WTC11 (cell line): ENCODE measurements at regions not wholly inside any gene's neighbourhood (a gene's known extent, or its start where the extent isn't known, plus 50 kb on each side); places are given as distances from the start of the nearest gene placed in this dataset.

Experiments
- ATAC-seq: fragments of 200-7000 bp; cut with Tn5 transposase; 2 replicates; pipeline ENCODE4 v1.10.0; 2021; ENCODE audit warnings: mild to moderate bottlenecking, moderate library complexity
- CTCF ChIA-PET: fragments of 300-600 bp; sonication (Branson Sonifier 250); formaldehyde crosslinking; loops from one replicate; lab custom pipeline; 2021; ENCODE audit warnings: antibody characterized with exemption; lab: Charles Lee
- POLR2A ChIA-PET: fragments of 350-600 bp; sonication (Branson Sonifier 250); formaldehyde crosslinking; loops from one replicate; lab custom pipeline; 2021; ENCODE audit warnings: antibody characterized with exemption; lab: Charles Lee
- DNase-seq: peaks from one replicate; pipeline ENCODE4 v3.0.0; 2021; ENCODE audit warnings: low spot score
- H3K27ac Mint-ChIP-seq: 2 replicates; pipeline ENCODE4 v1.8.0; 2021; ENCODE audit warnings: mixed read lengths
- H3K27me3 Mint-ChIP-seq: 2 replicates; pipeline ENCODE4 v1.8.0; 2021; ENCODE audit warnings: low read depth, mild to moderate bottlenecking, moderate library complexity, mixed read lengths
- H3K36me3 Mint-ChIP-seq: 2 replicates; pipeline ENCODE4 v1.8.0; 2021; ENCODE audit warnings: mixed read lengths
- H3K4me1 Mint-ChIP-seq: 2 replicates; pipeline ENCODE4 v1.8.0; 2022; ENCODE audit warnings: mixed read lengths
- H3K4me3 Mint-ChIP-seq: 2 replicates; pipeline ENCODE4 v1.8.0; 2021; ENCODE audit warnings: mild to moderate bottlenecking, moderate library complexity, mixed read lengths
- H3K9me3 Mint-ChIP-seq: 2 replicates; pipeline ENCODE4 v1.8.0; 2021; ENCODE audit warnings: mixed read lengths
- ATF2 ChIP-seq: sonication (generic); formaldehyde crosslinking; IDR thresholded peaks from 2 replicates; pipeline ENCODE4 v1.8.1; 2022; ENCODE audit warnings: low read depth, missing genetic modification reagents, borderline replicate concordance
- E2F4 ChIP-seq: sonication (generic); formaldehyde crosslinking; IDR thresholded peaks from 2 replicates; pipeline ENCODE4 v1.8.1; 2022; ENCODE audit warnings: low read depth, mild to moderate bottlenecking, moderate library complexity, missing genetic modification reagents, borderline replicate concordance
- HMGA2 ChIP-seq: fragments of 250-450 bp; sonication (Bioruptor Pico); IDR thresholded peaks from 2 replicates; pipeline ENCODE4 v1.4.0; 2021; ENCODE audit warnings: mild to moderate bottlenecking, moderate library complexity
- KAT7 ChIP-seq: sonication (generic); formaldehyde crosslinking; IDR thresholded peaks from 2 replicates; pipeline ENCODE4 v1.8.1; 2023; ENCODE audit warnings: missing genetic modification reagents, mild to moderate bottlenecking, borderline replicate concordance
- OVOL2 ChIP-seq: fragments of 250-450 bp; sonication (Bioruptor Pico); IDR thresholded peaks from 2 replicates; pipeline ENCODE4 v1.9.0; 2021; ENCODE audit warnings: mild to moderate bottlenecking, borderline replicate concordance
- SP1 ChIP-seq: sonication (generic); formaldehyde crosslinking; conservative IDR thresholded peaks from 2 replicates; pipeline ENCODE4 v1.8.1; 2022; ENCODE audit warnings: missing genetic modification reagents
- TEAD4 ChIP-seq: sonication (generic); formaldehyde crosslinking; IDR thresholded peaks from 2 replicates; pipeline ENCODE4 v1.8.0; 2022; ENCODE audit warnings: mild to moderate bottlenecking, missing genetic modification reagents
- ZNF263 ChIP-seq: sonication (generic); formaldehyde crosslinking; IDR thresholded peaks from 2 replicates; pipeline ENCODE4 v1.8.1; 2022; ENCODE audit warnings: low read depth, mild to moderate bottlenecking, moderate library complexity, missing genetic modification reagents
- TF ChIP-seq, protein P1 (sequence below): sonication (generic); formaldehyde crosslinking; IDR thresholded peaks from 2 replicates; pipeline ENCODE4 v1.8.0; 2023; ENCODE audit warnings: missing genetic modification reagents, mild to moderate bottlenecking, borderline replicate concordance
- TF ChIP-seq, protein P2 (sequence below): fragments of 250-450 bp; sonication (Bioruptor Pico); IDR thresholded peaks from 2 replicates; pipeline ENCODE4 v2.1.2; 2022; ENCODE audit warnings: mild to moderate bottlenecking, moderate library complexity
- TF ChIP-seq, protein P3 (sequence below): sonication (generic); formaldehyde crosslinking; IDR thresholded peaks from 2 replicates; pipeline ENCODE4 v1.8.0; 2022; ENCODE audit warnings: mild to moderate bottlenecking, missing genetic modification reagents
- TF ChIP-seq, protein P4 (sequence below): sonication (generic); formaldehyde crosslinking; IDR thresholded peaks from 2 replicates; pipeline ENCODE4 v1.8.0; 2023; ENCODE audit warnings: missing genetic modification reagents
- TF ChIP-seq, protein P5 (sequence below): fragments of 250-450 bp; sonication (Bioruptor Pico); conservative IDR thresholded peaks from 2 replicates; pipeline ENCODE4 v1.9.0; 2021; ENCODE audit warnings: mild to moderate bottlenecking

- no peak for ATAC-seq
- no peak overlapping the region for H3K27ac Mint-ChIP-seq
- TF ChIP-seq TEAD4 (no peak), SP1 (CRISPR knock-in tag) (no peak), ATF2 (CRISPR knock-in tag) (no peak), ZNF263 (CRISPR knock-in tag) (no peak), OVOL2 (CRISPR knock-in tag) (no peak), KAT7 (CRISPR knock-in tag) (no peak), HMGA2 (CRISPR knock-in tag) (no peak), E2F4 (CRISPR knock-in tag) (no peak)
- TF ChIP-seq, protein P1, sequence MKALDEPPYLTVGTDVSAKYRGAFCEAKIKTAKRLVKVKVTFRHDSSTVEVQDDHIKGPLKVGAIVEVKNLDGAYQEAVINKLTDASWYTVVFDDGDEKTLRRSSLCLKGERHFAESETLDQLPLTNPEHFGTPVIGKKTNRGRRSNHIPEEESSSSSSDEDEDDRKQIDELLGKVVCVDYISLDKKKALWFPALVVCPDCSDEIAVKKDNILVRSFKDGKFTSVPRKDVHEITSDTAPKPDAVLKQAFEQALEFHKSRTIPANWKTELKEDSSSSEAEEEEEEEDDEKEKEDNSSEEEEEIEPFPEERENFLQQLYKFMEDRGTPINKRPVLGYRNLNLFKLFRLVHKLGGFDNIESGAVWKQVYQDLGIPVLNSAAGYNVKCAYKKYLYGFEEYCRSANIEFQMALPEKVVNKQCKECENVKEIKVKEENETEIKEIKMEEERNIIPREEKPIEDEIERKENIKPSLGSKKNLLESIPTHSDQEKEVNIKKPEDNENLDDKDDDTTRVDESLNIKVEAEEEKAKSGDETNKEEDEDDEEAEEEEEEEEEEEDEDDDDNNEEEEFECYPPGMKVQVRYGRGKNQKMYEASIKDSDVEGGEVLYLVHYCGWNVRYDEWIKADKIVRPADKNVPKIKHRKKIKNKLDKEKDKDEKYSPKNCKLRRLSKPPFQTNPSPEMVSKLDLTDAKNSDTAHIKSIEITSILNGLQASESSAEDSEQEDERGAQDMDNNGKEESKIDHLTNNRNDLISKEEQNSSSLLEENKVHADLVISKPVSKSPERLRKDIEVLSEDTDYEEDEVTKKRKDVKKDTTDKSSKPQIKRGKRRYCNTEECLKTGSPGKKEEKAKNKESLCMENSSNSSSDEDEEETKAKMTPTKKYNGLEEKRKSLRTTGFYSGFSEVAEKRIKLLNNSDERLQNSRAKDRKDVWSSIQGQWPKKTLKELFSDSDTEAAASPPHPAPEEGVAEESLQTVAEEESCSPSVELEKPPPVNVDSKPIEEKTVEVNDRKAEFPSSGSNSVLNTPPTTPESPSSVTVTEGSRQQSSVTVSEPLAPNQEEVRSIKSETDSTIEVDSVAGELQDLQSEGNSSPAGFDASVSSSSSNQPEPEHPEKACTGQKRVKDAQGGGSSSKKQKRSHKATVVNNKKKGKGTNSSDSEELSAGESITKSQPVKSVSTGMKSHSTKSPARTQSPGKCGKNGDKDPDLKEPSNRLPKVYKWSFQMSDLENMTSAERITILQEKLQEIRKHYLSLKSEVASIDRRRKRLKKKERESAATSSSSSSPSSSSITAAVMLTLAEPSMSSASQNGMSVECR, result no peak
- TF ChIP-seq, protein P2, sequence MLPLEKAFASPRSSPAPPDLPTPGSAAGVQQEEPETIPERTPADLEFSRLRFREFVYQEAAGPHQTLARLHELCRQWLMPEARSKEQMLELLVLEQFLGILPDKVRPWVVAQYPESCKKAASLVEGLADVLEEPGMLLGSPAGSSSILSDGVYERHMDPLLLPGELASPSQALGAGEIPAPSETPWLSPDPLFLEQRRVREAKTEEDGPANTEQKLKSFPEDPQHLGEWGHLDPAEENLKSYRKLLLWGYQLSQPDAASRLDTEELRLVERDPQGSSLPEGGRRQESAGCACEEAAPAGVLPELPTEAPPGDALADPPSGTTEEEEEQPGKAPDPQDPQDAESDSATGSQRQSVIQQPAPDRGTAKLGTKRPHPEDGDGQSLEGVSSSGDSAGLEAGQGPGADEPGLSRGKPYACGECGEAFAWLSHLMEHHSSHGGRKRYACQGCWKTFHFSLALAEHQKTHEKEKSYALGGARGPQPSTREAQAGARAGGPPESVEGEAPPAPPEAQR (CRISPR knock-in tag), result no peak
- TF ChIP-seq, protein P3, sequence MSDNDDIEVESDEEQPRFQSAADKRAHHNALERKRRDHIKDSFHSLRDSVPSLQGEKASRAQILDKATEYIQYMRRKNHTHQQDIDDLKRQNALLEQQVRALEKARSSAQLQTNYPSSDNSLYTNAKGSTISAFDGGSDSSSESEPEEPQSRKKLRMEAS (CRISPR knock-in tag), result no peak
- TF ChIP-seq, protein P4, sequence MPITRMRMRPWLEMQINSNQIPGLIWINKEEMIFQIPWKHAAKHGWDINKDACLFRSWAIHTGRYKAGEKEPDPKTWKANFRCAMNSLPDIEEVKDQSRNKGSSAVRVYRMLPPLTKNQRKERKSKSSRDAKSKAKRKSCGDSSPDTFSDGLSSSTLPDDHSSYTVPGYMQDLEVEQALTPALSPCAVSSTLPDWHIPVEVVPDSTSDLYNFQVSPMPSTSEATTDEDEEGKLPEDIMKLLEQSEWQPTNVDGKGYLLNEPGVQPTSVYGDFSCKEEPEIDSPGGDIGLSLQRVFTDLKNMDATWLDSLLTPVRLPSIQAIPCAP, result no peak
- TF ChIP-seq, protein P5, sequence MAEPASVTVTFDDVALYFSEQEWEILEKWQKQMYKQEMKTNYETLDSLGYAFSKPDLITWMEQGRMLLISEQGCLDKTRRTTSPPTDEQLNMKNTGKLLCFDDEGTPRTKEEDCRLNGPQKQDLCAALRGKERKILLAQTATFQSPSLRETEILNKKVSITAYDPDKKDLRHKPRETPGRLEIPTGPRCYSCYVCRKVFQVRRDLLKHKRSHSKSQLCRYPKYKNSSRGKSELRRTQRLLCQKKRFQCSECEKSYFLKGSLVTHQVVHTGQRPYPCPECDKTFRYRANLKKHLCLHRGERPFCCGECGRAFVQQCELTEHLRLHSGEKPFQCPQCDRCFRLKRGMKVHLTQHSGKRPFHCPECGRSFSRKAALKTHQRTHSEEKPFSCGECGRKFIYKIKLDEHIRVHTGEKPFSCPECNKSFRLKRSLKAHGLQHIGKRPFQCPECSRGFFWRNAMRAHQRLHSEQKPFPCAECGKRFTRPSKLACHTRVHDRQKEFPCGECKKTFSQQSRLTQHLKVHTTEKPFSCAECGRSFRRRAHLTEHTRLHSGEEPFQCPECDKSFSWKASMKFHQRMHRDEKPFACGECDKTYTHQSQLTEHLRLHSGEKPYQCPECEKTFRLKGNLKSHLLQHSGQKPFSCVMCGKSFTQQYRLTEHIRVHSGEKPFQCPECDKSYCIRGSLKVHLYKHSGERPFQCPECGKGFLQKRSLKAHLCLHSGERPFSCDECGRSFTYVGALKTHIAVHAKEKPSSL (CRISPR knock-in tag), result no peak
- POLR2A ChIA-PET, result no interaction called here
- H3K27me3 Mint-ChIP-seq, result no peaks in the 10 kb centered on the region
- DNase-seq, result no peak
- CTCF ChIA-PET, result no interaction called here
- H3K9me3 Mint-ChIP-seq, result peaks cover 20% of the 10 kb centered on the region
- no peak overlapping the region for H3K4me3 Mint-ChIP-seq
- peaks cover 5% of the 10 kb centered on the region for H3K36me3 Mint-ChIP-seq
- H3K4me1 Mint-ChIP-seq, result no peaks in the 10 kb centered on the region
Measured at GRCh38 chr11:81979448-81979847, 754.2 kb downstream of the FAM181B start.
